Ishikawa (cell line): ENCODE measurements at regions not wholly inside any gene's neighbourhood (a gene's known extent, or its start where the extent isn't known, plus 50 kb on each side); places are given as distances from the start of the nearest gene placed in this dataset.

Source experiments
- CEBPB ChIP-seq: IDR thresholded peaks from 2 replicates; pipeline ENCODE4 v1.6.1; 2012
- CREB1 ChIP-seq: IDR thresholded peaks from 2 replicates; pipeline ENCODE4 v1.6.1; 2012; ENCODE audit warnings: low read depth
- EP300 ChIP-seq: IDR thresholded peaks from 2 replicates; pipeline ENCODE4 v1.6.1; 2012; ENCODE audit warnings: borderline replicate concordance
- MAX ChIP-seq: IDR thresholded peaks from 2 replicates; pipeline ENCODE4 v1.6.1; 2012
- RAD21 ChIP-seq: IDR thresholded peaks from 2 replicates; pipeline ENCODE4 v1.6.1; 2012; ENCODE audit warnings: low read depth
- REST ChIP-seq: IDR thresholded peaks from 2 replicates; pipeline ENCODE4 v1.6.1; 2012; ENCODE audit warnings: low read depth, mild to moderate bottlenecking
- TAF1 ChIP-seq: IDR thresholded peaks from 2 replicates; pipeline ENCODE4 v1.6.1; 2012; ENCODE audit warnings: low read depth, mild to moderate bottlenecking
- TCF12 ChIP-seq: IDR thresholded peaks from 2 replicates; pipeline ENCODE4 v1.6.1; 2012; ENCODE audit warnings: low read depth
- TEAD4 ChIP-seq: IDR thresholded peaks from 2 replicates; pipeline ENCODE4 v1.6.1; 2012
- YY1 ChIP-seq: IDR thresholded peaks from 2 replicates; pipeline ENCODE4 v1.6.1; 2012; ENCODE audit warnings: low read depth
- ZBTB7A ChIP-seq: IDR thresholded peaks from 2 replicates; pipeline ENCODE4 v1.6.1; 2012; ENCODE audit warnings: low read depth

GRCh38 chr4:108219998-108220397, 51.3 kb upstream of the LEF1 start:
- TF ChIP-seq EP300 (no peak), TEAD4 (no peak), CEBPB (no peak), YY1 (no peak), REST (no peak), CREB1 (no peak), TCF12 (no peak), TAF1 (no peak), RAD21 (no peak), ZBTB7A (no peak), MAX (no peak)
